HepG2 (cell line): ENCODE measurements at regions not wholly inside any gene's neighbourhood (a gene's known extent, or its start where the extent isn't known, plus 50 kb on each side); places are given as distances from the start of the nearest gene placed in this dataset.
"Not testable (repeated sequence)": the region's sequence is repeated elsewhere in the genome, so short reads cannot be mapped to it uniquely, and the experiment has no call there.

Experiments
- ATAC-seq: fragments of 200-7000 bp; cut with Tn5 transposase; 3 replicates; pipeline ENCODE4 v1.9.1; 2020; ENCODE audit warnings: mild to moderate bottlenecking, moderate library complexity
- BruUV-seq: library from RNA; stranded (reverse); fragments of 400-500 nt; replicated peaks from 2 replicates; lab custom pipeline; 2021; lab: Mats Ljungman, UMichigan
- CTCF ChIA-PET: fragments of 300-600 bp; formaldehyde crosslinking; extraction: SDS; loops from one replicate; lab custom pipeline; 2021; ENCODE audit warnings: low total read pairs, inconsistent platforms, low intra/inter-chr PET ratio; lab: Yijun Ruan, JAX
- POLR2A ChIA-PET: fragments of 350-600 bp; sonication (Branson Sonifier 250); formaldehyde crosslinking; loops from one replicate; lab custom pipeline; 2020; ENCODE audit warnings: antibody characterized with exemption, inconsistent platforms; lab: Yijun Ruan, JAX
- DNase-seq: peaks from one replicate; pipeline ENCODE4 v3.0.0-alpha.2; 2015; ENCODE audit warnings: low spot score
- FAIRE-seq: peaks from 3 replicates; lab custom pipeline; 2011; peaks lifted over from hg19 to GRCh38; lab: Jason Lieb, UNC
- H2AFZ ChIP-seq: one replicate; pipeline ENCODE4 v1.6.1; 2011; ENCODE audit warnings: low read length, inconsistent platforms
- H3K27ac ChIP-seq: fragments of 300-600 bp; 3 replicates; pipeline ENCODE4 v1.8.0; 2011; ENCODE audit warnings: mixed run types, mild to moderate bottlenecking, mixed read lengths, low read length, inconsistent platforms; ENCODE audit not compliant: insufficient read depth; ENCODE audit errors: extremely low read length
- H3K27me3 ChIP-seq, 2 experiments: fragments of 200-600 bp in 1 of 2; 2 replicates in 1 of 2; 3 replicates in 1 of 2; pipeline versions ENCODE4 v1.6.0 to v1.8.0; 2011; ENCODE audit warnings: low read length in 2 of 2, mild to moderate bottlenecking in 2 of 2, moderate library complexity in 2 of 2, inconsistent platforms in 1 of 2; ENCODE audit not compliant: insufficient read depth in 2 of 2, control insufficient read depth in 1 of 2
- H3K36me3 ChIP-seq, 2 experiments: fragments of 200-600 bp in 1 of 2; replicated peaks in 1 of 2; 2 replicates in 1 of 2; 3 replicates in 1 of 2; pipeline versions ENCODE4 v1.5.1 to v1.8.0; 2011; ENCODE audit warnings: low read length in 2 of 2, inconsistent platforms in 1 of 2; ENCODE audit not compliant: insufficient read depth in 2 of 2, control insufficient read depth in 1 of 2
- H3K4me1 ChIP-seq: 2 replicates; pipeline ENCODE4 v1.5.1; 2012; ENCODE audit warnings: low read length, inconsistent platforms; ENCODE audit not compliant: insufficient read depth
- H3K4me2 ChIP-seq: 2 replicates; pipeline ENCODE4 v1.6.0; 2011; ENCODE audit warnings: low read depth, low read length, inconsistent platforms
- H3K4me3 ChIP-seq, 3 experiments: fragments of 200-600 bp in 1 of 3; sonication (generic), shearing (Covaris generic) in 1 of 3; replicated peaks in 1 of 3; 2 replicates each; pipeline ENCODE4 v1.5.1; 2011 to 2016; ENCODE audit warnings: low read length in 3 of 3, inconsistent platforms in 2 of 3, low read depth in 2 of 3, mild to moderate bottlenecking in 2 of 3, control low read depth in 1 of 3, mixed read lengths in 1 of 3; ENCODE audit not compliant: insufficient read depth in 1 of 3
- H3K79me2 ChIP-seq: one replicate; pipeline ENCODE4 v1.6.1; 2011; ENCODE audit warnings: low read length, inconsistent platforms; ENCODE audit not compliant: insufficient read depth
- H3K9ac ChIP-seq: 2 replicates; pipeline ENCODE4 v1.6.0; 2011; ENCODE audit warnings: mild to moderate bottlenecking, low read depth, low read length, inconsistent platforms; ENCODE audit not compliant: insufficient read depth
- H3K9me3 ChIP-seq: 2 replicates; pipeline ENCODE4 v1.5.1; 2012; ENCODE audit warnings: mild to moderate bottlenecking, low read length
- H4K20me1 ChIP-seq: 2 replicates; pipeline ENCODE4 v1.6.0; 2011; ENCODE audit warnings: inconsistent platforms, mild to moderate bottlenecking, low read length, moderate library complexity; ENCODE audit not compliant: insufficient read depth
- ARNTL ChIP-seq: sonication (generic); formaldehyde crosslinking; IDR thresholded peaks from 2 replicates; pipeline ENCODE4 v1.4.0; 2020; ENCODE audit warnings: mild to moderate bottlenecking, missing genetic modification reagents
- CC2D1A ChIP-seq: sonication (generic); formaldehyde crosslinking; IDR thresholded peaks from 2 replicates; pipeline ENCODE4 v1.8.1; 2023; ENCODE audit warnings: mild to moderate bottlenecking, missing genetic modification reagents
- FOXA1 ChIP-seq, 2 experiments: fragments of 450-650 bp in 1 of 2; sonication (generic) in 1 of 2; formaldehyde crosslinking in 1 of 2; IDR thresholded peaks; 2 replicates each; pipeline versions ENCODE4 v1.4.0 to v1.6.1; 2016 to 2020; ENCODE audit warnings: missing genetic modification reagents in 1 of 2
- HMG20B ChIP-seq: conservative IDR thresholded peaks from 2 replicates; pipeline ENCODE4 v1.6.1; 2016; ENCODE audit warnings: missing genetic modification reagents, missing compliant biosample characterization
- MXI1 ChIP-seq: IDR thresholded peaks from 3 replicates; pipeline ENCODE4 v1.6.1; 2012; ENCODE audit warnings: low read depth, low read length, inconsistent platforms, borderline replicate concordance
- NONO ChIP-seq, 2 experiments: fragments of 450-650 bp in 1 of 2; sonication (generic) in 1 of 2; formaldehyde crosslinking in 1 of 2; IDR thresholded peaks in 1 of 2; conservative IDR thresholded peaks in 1 of 2; 2 replicates each; pipeline versions ENCODE4 v1.6.1 to v1.8.0; 2017 to 2022; ENCODE audit warnings: mild to moderate bottlenecking in 1 of 2, missing genetic modification reagents in 1 of 2, moderate library complexity in 1 of 2
- PRDM10 ChIP-seq: sonication (generic); formaldehyde crosslinking; IDR thresholded peaks from 2 replicates; pipeline ENCODE4 v1.4.0; 2020; ENCODE audit warnings: low read depth, missing genetic modification reagents
- ZIK1 ChIP-seq: sonication (generic); formaldehyde crosslinking; IDR thresholded peaks from 2 replicates; pipeline ENCODE4 v1.5.0; 2020; ENCODE audit warnings: mild to moderate bottlenecking, low read depth, missing genetic modification reagents, borderline replicate concordance
- ZNF563 ChIP-seq: sonication (generic); formaldehyde crosslinking; IDR thresholded peaks from 2 replicates; pipeline ENCODE4 v1.8.0; 2022; ENCODE audit warnings: mild to moderate bottlenecking, moderate library complexity, missing genetic modification reagents
- ZNF776 ChIP-seq: sonication (generic); formaldehyde crosslinking; IDR thresholded peaks from 2 replicates; pipeline ENCODE4 v1.4.0; 2020; ENCODE audit warnings: mild to moderate bottlenecking, missing genetic modification reagents
- ZNF784 ChIP-seq: sonication (generic); formaldehyde crosslinking; IDR thresholded peaks from 2 replicates; pipeline ENCODE4 v1.5.1; 2020; ENCODE audit warnings: missing genetic modification reagents, mild to moderate bottlenecking, borderline replicate concordance
- WGBS: methylation state at CpG from one replicate; pipeline ENCODE4 v1.1.6; 2017; ENCODE audit warnings: low lambda C conversion rate; 5-methylcytosine and 5-hydroxymethylcytosine counted together
- in situ Hi-C: cut with HindIII; loops from 2 replicates; pipeline ENCODE4 v1.10.0; 2017; ENCODE audit warnings: low pct_unique_long_range_greater_than_20kb; ENCODE audit not compliant: extremely low pct_ligation_motif_present
- intact Hi-C: fragments of 100-400 bp; cut with micrococcal nuclease; formaldehyde crosslinking; loops from one replicate; pipeline ENCODE4 v1.10.0; 2022; ENCODE audit not compliant: unreplicated experiment

GRCh38 chr12:25311506-25311905, 60.8 kb upstream of the KRAS start:
- WGBS = 0% methylated on average over 2 of the region's 3 CpGs
- no peak overlapping the region for H3K4me2 ChIP-seq
- H3K36me3 ChIP-seq = no peaks in the 10 kb centered on the region
- no peaks in the 10 kb centered on the region for H3K27me3 ChIP-seq
- POLR2A ChIA-PET = no interaction called here
- H2AFZ ChIP-seq = no peak overlapping the region
- no peaks in the 10 kb centered on the region for H3K4me1 ChIP-seq
- no peak overlapping the region for H3K27ac ChIP-seq
- DNase-seq (no peak), FAIRE-seq (no peak)
- no peak overlapping the region for H3K4me3 ChIP-seq
- no peak overlapping the region for H3K9ac ChIP-seq
- TF ChIP-seq CC2D1A (CRISPR knock-in tag) = no peak
- no peak for TF ChIP-seq ZNF776
- no peak for TF ChIP-seq PRDM10 (CRISPR knock-in tag)
- TF ChIP-seq MXI1 = no peak
- no peak for TF ChIP-seq HMG20B
- TF ChIP-seq ZNF784 (CRISPR knock-in tag) = no peak
- no peak for TF ChIP-seq ARNTL
- no peak for TF ChIP-seq ZIK1 (CRISPR knock-in tag)
- TF ChIP-seq ZNF563 = no peak
- TF ChIP-seq NONO (IDR thresholded peaks at IDR 0.05) = no peak
- TF ChIP-seq NONO (CRISPR knock-in tag; conservative IDR thresholded peaks at IDR 0.05) = no peak
- no peak for TF ChIP-seq FOXA1 (IDR thresholded peaks at IDR 0.05)
- TF ChIP-seq FOXA1 (CRISPR knock-in tag; IDR thresholded peaks at IDR 0.05) = no peak
- TF ChIP-seq, all 625 proteins: peak for 0
- no peaks in the 10 kb centered on the region for H4K20me1 ChIP-seq
- intact Hi-C loops = no loop called here
- no peak for ATAC-seq
- H3K9me3 ChIP-seq = no peaks in the 10 kb centered on the region
- no TSS peak for BruUV-seq
- CTCF ChIA-PET = no interaction called here
- in situ Hi-C loops = no loop called here
- no peaks in the 10 kb centered on the region for H3K79me2 ChIP-seq

- H3K27ac ChIP-seq, BruUV-seq, H3K27me3 ChIP-seq, intact Hi-C loops, POLR2A ChIA-PET, H4K20me1 ChIP-seq, H3K79me2 ChIP-seq, FAIRE-seq, H3K4me2 ChIP-seq, in situ Hi-C loops, H3K36me3 ChIP-seq, H2AFZ ChIP-seq, H3K4me1 ChIP-seq, H3K9me3 ChIP-seq, CTCF ChIA-PET, DNase-seq, H3K9ac ChIP-seq, ATAC-seq, H3K4me3 ChIP-seq: not testable (repeated sequence)
- 49% methylated on average over 2 of the region's 2 CpGs for WGBS
These were observed 59.3 kb upstream of the KRAS start for GRCh38 chr12:25310071-25310470.
